Gastrocnemius medialis (tissue), 4 donors: ENCODE measurements at regions not wholly inside any gene's neighbourhood (a gene's known extent, or its start where the extent isn't known, plus 50 kb on each side); places are given as distances from the start of the nearest gene placed in this dataset.

Experiments used
- CTCF ChIP-seq, 5 experiments: fragments of 450-650 bp in 3 of 5; fragments of 200-600 bp in 2 of 5; sonication (generic) in 2 of 5; IDR thresholded peaks in 4 of 5; conservative IDR thresholded peaks in 1 of 5; 1 replicate in 4 of 5; 2 replicates in 1 of 5; pipeline ENCODE4 v1.5.1; 2016 to 2019; ENCODE audit warnings: antibody characterized with exemption in 5 of 5, mild to moderate bottlenecking in 3 of 5, moderate library complexity in 3 of 5
- POLR2A ChIP-seq, 2 donors: fragments of 450-650 bp; IDR thresholded peaks; one replicate each; pipeline ENCODE4 v1.6.1; 2017; ENCODE audit warnings: antibody characterized with exemption in 2 of 2, mild to moderate bottlenecking in 2 of 2, moderate library complexity in 2 of 2

- no peak for TF ChIP-seq CTCF (IDR thresholded peaks at IDR 0.05 in 4 of 5, conservative IDR thresholded peaks at IDR 0.05 in 1 of 5)
- TF ChIP-seq POLR2A (IDR thresholded peaks at IDR 0.05) = no peak
These were observed 944.9 kb downstream of the TECRL start for GRCh38 chr4:63464393-63464792.
